H9 (cell line): ENCODE measurements at regions not wholly inside any gene's neighbourhood (a gene's known extent, or its start where the extent isn't known, plus 50 kb on each side); places are given as distances from the start of the nearest gene placed in this dataset.

Experiments
- DNase-seq: peaks from one replicate; pipeline ENCODE4 v3.0.0-alpha.2; 2017
- H2AFZ ChIP-seq: one replicate; pipeline ENCODE4 v1.6.1; 2013; ENCODE audit warnings: mild to moderate bottlenecking, low read length, control low read depth, moderate library complexity
- H2AK5ac ChIP-seq: 2 replicates; pipeline ENCODE4 v1.6.1; 2013; ENCODE audit warnings: low read length, control low read depth, mixed read lengths; ENCODE audit not compliant: insufficient read length
- H2BK120ac ChIP-seq: one replicate; pipeline ENCODE4 v1.6.1; 2013; ENCODE audit warnings: low read depth, mild to moderate bottlenecking, low read length, control low read depth, inconsistent platforms; ENCODE audit not compliant: poor library complexity, severe bottlenecking
- H2BK12ac ChIP-seq: 2 replicates; pipeline ENCODE4 v1.6.1; 2013; ENCODE audit warnings: low read length, control low read depth, mixed read lengths, low read depth; ENCODE audit not compliant: insufficient read length
- H2BK15ac ChIP-seq: 2 replicates; pipeline ENCODE4 v1.6.1; 2013; ENCODE audit warnings: low read depth, low read length, control low read depth
- H2BK20ac ChIP-seq: one replicate; pipeline ENCODE4 v1.6.1; 2013; ENCODE audit warnings: low read depth, mild to moderate bottlenecking, low read length, control low read depth, inconsistent platforms; ENCODE audit not compliant: poor library complexity, severe bottlenecking
- H2BK5ac ChIP-seq: 2 replicates; pipeline ENCODE4 v1.6.1; 2013; ENCODE audit warnings: low read length, control low read depth, mixed read lengths; ENCODE audit not compliant: insufficient read length
- H3K14ac ChIP-seq: 2 replicates; pipeline ENCODE4 v1.6.1; 2013; ENCODE audit warnings: low read length, control low read depth; ENCODE audit not compliant: insufficient read depth
- H3K18ac ChIP-seq: 2 replicates; pipeline ENCODE4 v1.6.1; 2013; ENCODE audit warnings: low read depth, mild to moderate bottlenecking, mixed read lengths, low read length, control low read depth; ENCODE audit not compliant: insufficient read length
- H3K23ac ChIP-seq: 2 replicates; pipeline ENCODE4 v1.6.1; 2013; ENCODE audit warnings: low read length, control low read depth, mixed read lengths, low read depth; ENCODE audit not compliant: insufficient read length
- H3K23me2 ChIP-seq: 2 replicates; pipeline ENCODE4 v1.6.1; 2013; ENCODE audit warnings: low read depth, mild to moderate bottlenecking, mixed read lengths, low read length, control low read depth; ENCODE audit not compliant: insufficient read length, poor library complexity, severe bottlenecking
- H3K27ac ChIP-seq: 2 replicates; pipeline ENCODE4 v1.5.1; 2013; ENCODE audit warnings: low read length, control low read depth, mixed read lengths, low read depth; ENCODE audit not compliant: insufficient read length
- H3K27me3 ChIP-seq: 2 replicates; pipeline ENCODE4 v1.6.1; 2013; ENCODE audit warnings: low read length, control low read depth, inconsistent platforms; ENCODE audit not compliant: insufficient read depth
- H3K4ac ChIP-seq: 2 replicates; pipeline ENCODE4 v1.6.1; 2013; ENCODE audit warnings: low read depth, mild to moderate bottlenecking, control low read depth, inconsistent platforms, low read length, moderate library complexity
- H3K4me1 ChIP-seq: 2 replicates; pipeline ENCODE4 v1.6.1; 2013; ENCODE audit warnings: low read length, control low read depth, inconsistent platforms; ENCODE audit not compliant: insufficient read depth
- H3K4me2 ChIP-seq: 2 replicates; pipeline ENCODE4 v1.6.1; 2013; ENCODE audit warnings: low read length, control low read depth, mixed read lengths; ENCODE audit not compliant: insufficient read length, insufficient read depth
- H3K56ac ChIP-seq: 2 replicates; pipeline ENCODE4 v1.6.1; 2013; ENCODE audit warnings: low read depth, mild to moderate bottlenecking, mixed read lengths, low read length, control low read depth; ENCODE audit not compliant: insufficient read length
- H3K79me1 ChIP-seq: 2 replicates; pipeline ENCODE4 v1.6.1; 2013; ENCODE audit warnings: low read depth, mild to moderate bottlenecking, moderate library complexity, low read length, control low read depth, inconsistent platforms; ENCODE audit not compliant: insufficient read depth, poor library complexity, severe bottlenecking
- H3K79me2 ChIP-seq: 2 replicates; pipeline ENCODE4 v1.6.1; 2013; ENCODE audit warnings: low read length, control low read depth, inconsistent platforms; ENCODE audit not compliant: insufficient read depth
- H3K9ac ChIP-seq: 2 replicates; pipeline ENCODE4 v1.6.1; 2013; ENCODE audit warnings: low read length, control low read depth, mixed read lengths; ENCODE audit not compliant: insufficient read length; ENCODE audit errors: extremely low read depth
- H3K9me3 ChIP-seq: one replicate; pipeline ENCODE4 v1.6.1; 2013; ENCODE audit warnings: low read depth, low read length, inconsistent platforms; ENCODE audit not compliant: control insufficient read depth
- H3T11ph ChIP-seq: one replicate; pipeline ENCODE4 v1.6.1; 2013; ENCODE audit warnings: mild to moderate bottlenecking, low read length, control low read depth, inconsistent platforms
- H4K20me1 ChIP-seq: one replicate; pipeline ENCODE4 v1.6.1; 2013; ENCODE audit not compliant: control insufficient read depth, insufficient read length, insufficient read depth
- H4K5ac ChIP-seq: 2 replicates; pipeline ENCODE4 v1.6.1; 2013; ENCODE audit warnings: low read depth, mild to moderate bottlenecking, mixed read lengths, low read length, control low read depth; ENCODE audit not compliant: insufficient read length
- H4K8ac ChIP-seq: replicated peaks from 2 replicates; pipeline ENCODE4 v1.6.1; 2013; ENCODE audit warnings: low read length, control low read depth, mixed read lengths, low read depth; ENCODE audit not compliant: insufficient read length
- H4K91ac ChIP-seq: 2 replicates; pipeline ENCODE4 v1.6.1; 2013; ENCODE audit warnings: low read depth, mild to moderate bottlenecking, moderate library complexity, mixed read lengths, low read length, control low read depth; ENCODE audit not compliant: insufficient read length
- H3K27ac Mint-ChIP-seq, 3 experiments: 2 replicates in 2 of 3; 3 replicates in 1 of 3; pipeline ENCODE4 v1.8.0; 2020 to 2021; ENCODE audit warnings: mixed read lengths in 3 of 3, mild to moderate bottlenecking in 1 of 3, moderate library complexity in 1 of 3
- H3K27me3 Mint-ChIP-seq: 2 replicates; pipeline ENCODE4 v1.8.0; 2021; ENCODE audit warnings: low read depth, mild to moderate bottlenecking, moderate library complexity, mixed read lengths
- H3K36me3 Mint-ChIP-seq, 3 experiments: 2 replicates in 2 of 3; 3 replicates in 1 of 3; pipeline ENCODE4 v1.8.0; 2020 to 2021; ENCODE audit warnings: low read depth in 3 of 3, mixed read lengths in 3 of 3; ENCODE audit not compliant: insufficient read depth in 1 of 3
- H3K4me1 Mint-ChIP-seq, 2 experiments: 2 replicates each; pipeline ENCODE4 v1.8.0; 2020; ENCODE audit warnings: mixed read lengths in 2 of 2
- H3K4me3 Mint-ChIP-seq, 2 experiments: 2 replicates in 1 of 2; 3 replicates in 1 of 2; pipeline ENCODE4 v1.8.0; 2020 to 2021; ENCODE audit warnings: mild to moderate bottlenecking in 2 of 2, mixed read lengths in 2 of 2, moderate library complexity in 1 of 2
- H3K9me3 Mint-ChIP-seq, 2 experiments: 2 replicates in 1 of 2; 3 replicates in 1 of 2; pipeline ENCODE4 v1.8.0; 2020; ENCODE audit warnings: mild to moderate bottlenecking in 2 of 2, mixed read lengths in 2 of 2, moderate library complexity in 1 of 2
- CTCF ChIP-seq: fragments of 200-600 bp; sonication (generic); conservative IDR thresholded peaks from 3 replicates; pipeline ENCODE4 v1.8.0; 2021; ENCODE audit warnings: antibody characterized with exemption, mild to moderate bottlenecking
- WGBS: extraction: QIAGEN DNeasy Blood & Tissue Kit; methylation state at CpG from one replicate; pipeline ENCODE4 v1.1.7; 2013; ENCODE audit warnings: missing lambda C conversion rate, low lambda C conversion rate, mixed read lengths; ENCODE audit not compliant: insufficient read length; ENCODE audit errors: extremely low coverage; 5-methylcytosine and 5-hydroxymethylcytosine counted together

- H4K5ac ChIP-seq = no peak overlapping the region
- no CpG with 5 or more reads among the region's 1 CpG for WGBS
- DNase-seq = no peak
- H3K9ac ChIP-seq = no peak overlapping the region
- no peak overlapping the region for H3K4me3 Mint-ChIP-seq
- no peaks in the 10 kb centered on the region; a peak in 1 of 7 replicates for H3K36me3 Mint-ChIP-seq
- no peak overlapping the region for H4K91ac ChIP-seq
- H3K4me2 ChIP-seq = no peak overlapping the region
- H3K27ac ChIP-seq = no peak overlapping the region
- H2BK20ac ChIP-seq = no peak overlapping the region
- H3K27me3 Mint-ChIP-seq = no peaks in the 10 kb centered on the region; the same call in 1 of the 2 replicates
- H3K9me3 ChIP-seq = no peaks in the 10 kb centered on the region
- H3K4ac ChIP-seq = no peak overlapping the region
- H3K27ac Mint-ChIP-seq = no peak overlapping the region
- H2AFZ ChIP-seq = no peak overlapping the region
- no peak overlapping the region for H3K23ac ChIP-seq
- H4K20me1 ChIP-seq = no peaks in the 10 kb centered on the region
- H3K14ac ChIP-seq = no peak overlapping the region
- no peak overlapping the region for H2BK12ac ChIP-seq
- no peaks in the 10 kb centered on the region for H3K23me2 ChIP-seq
- H3T11ph ChIP-seq = no peak overlapping the region
- H2BK120ac ChIP-seq = no peak overlapping the region
- no peak overlapping the region for H4K8ac ChIP-seq
- H3K56ac ChIP-seq = no peak overlapping the region
- no peaks in the 10 kb centered on the region for H3K4me1 Mint-ChIP-seq
- no peak overlapping the region for H2AK5ac ChIP-seq
- H3K27me3 ChIP-seq = no peaks in the 10 kb centered on the region
- H3K18ac ChIP-seq = no peak overlapping the region
- H3K9me3 Mint-ChIP-seq = 0 out of 5 replicates have a peak, but pooled peaks cover 0 to 1% of the 10 kb centered on the region in 2 experiments
- no peaks in the 10 kb centered on the region for H3K79me2 ChIP-seq
- H2BK15ac ChIP-seq = no peak overlapping the region
- no peaks in the 10 kb centered on the region for H3K79me1 ChIP-seq
- H3K4me1 ChIP-seq = no peaks in the 10 kb centered on the region
- no peak for TF ChIP-seq CTCF
- no peak overlapping the region for H2BK5ac ChIP-seq
These were observed 188.0 kb upstream of the TGFBR2 start for GRCh38 chr3:30418443-30418842.
